ENCODE measurements at regions not wholly inside any gene's neighbourhood (a gene's known extent, or its start where the extent isn't known, plus 50 kb on each side); places are given as distances from the start of the nearest gene placed in this dataset.
"Not testable (repeated sequence)": the region's sequence is repeated elsewhere in the genome, so short reads cannot be mapped to it uniquely, and the experiment has no call there.

- Mint-ChIP-seq H3K36me3 (ENCODE audit: low read depth) (peaks cover 15% of the 10 kb centered on the region), H3K27ac (peak overlapping the region; percentile 97), H3K9me3 (peaks cover 7% of the 10 kb centered on the region), H3K4me3 (peak overlapping the region; percentile 97), H3K4me1 (ENCODE audit: low read depth) (peaks cover 34% of the 10 kb centered on the region), H3K27me3 (ENCODE audit: low read depth) (no peaks in the 10 kb centered on the region)
Measured at GRCh38 chr17:47066841-47067682, 88.0 kb upstream of the RPRML start.

GRCh38 chr17:47066095-47066494 is 87.0 kb upstream of the RPRML start:
- H3K27me3 Mint-ChIP-seq (ENCODE audit: low read depth): no peaks in the 10 kb centered on the region
- peak overlapping the region; percentile 97 for H3K4me3 Mint-ChIP-seq
- H3K27ac Mint-ChIP-seq: peak overlapping the region; percentile 97
- peaks cover 11% of the 10 kb centered on the region for H3K36me3 Mint-ChIP-seq (ENCODE audit: low read depth)
- peaks cover 3% of the 10 kb centered on the region for H3K9me3 Mint-ChIP-seq
- H3K4me1 Mint-ChIP-seq (ENCODE audit: low read depth): peaks cover 30% of the 10 kb centered on the region

- Mint-ChIP-seq H3K27ac (no peak overlapping the region), H3K4me3 (no peak overlapping the region), H3K27me3 (ENCODE audit: low read depth) (no peaks in the 10 kb centered on the region), H3K4me1 (ENCODE audit: low read depth) (peaks cover 23% of the 10 kb centered on the region), H3K9me3 (no peaks in the 10 kb centered on the region), H3K36me3 (ENCODE audit: low read depth) (peaks cover 9% of the 10 kb centered on the region)
Measured at GRCh38 chr17:47064684-47065083, 85.6 kb upstream of the RPRML start.

- Mint-ChIP-seq H3K4me1 (ENCODE audit: low read depth) (peaks cover 20% of the 10 kb centered on the region), H3K27me3 (ENCODE audit: low read depth) (no peaks in the 10 kb centered on the region), H3K27ac (no peak overlapping the region), H3K9me3 (no peaks in the 10 kb centered on the region), H3K36me3 (ENCODE audit: low read depth) (peaks cover 9% of the 10 kb centered on the region), H3K4me3 (no peak overlapping the region)
Measured at GRCh38 chr17:47063475-47063874, 84.4 kb upstream of the RPRML start.

GRCh38 chr17:47062851-47063250 is 83.8 kb upstream of the RPRML start:
- not testable (repeated sequence) for H3K36me3 Mint-ChIP-seq (ENCODE audit: low read depth); H3K27me3 Mint-ChIP-seq (ENCODE audit: low read depth); H3K4me3 Mint-ChIP-seq; H3K27ac Mint-ChIP-seq; H3K9me3 Mint-ChIP-seq
- peaks cover 17% of the 10 kb centered on the region for H3K4me1 Mint-ChIP-seq (ENCODE audit: low read depth)

- not testable (repeated sequence) for H3K9me3 Mint-ChIP-seq; H3K27me3 Mint-ChIP-seq (ENCODE audit: low read depth); H3K4me3 Mint-ChIP-seq; H3K27ac Mint-ChIP-seq; H3K4me1 Mint-ChIP-seq (ENCODE audit: low read depth); H3K36me3 Mint-ChIP-seq (ENCODE audit: low read depth)
Measured at GRCh38 chr17:47060005-47060404, 81.0 kb upstream of the RPRML start.

- Mint-ChIP-seq H3K4me1 (ENCODE audit: low read depth) (no peaks in the 10 kb centered on the region), H3K27me3 (ENCODE audit: low read depth) (no peaks in the 10 kb centered on the region), H3K27ac (no peak overlapping the region), H3K36me3 (ENCODE audit: low read depth) (peaks cover 11% of the 10 kb centered on the region), H3K9me3 (no peaks in the 10 kb centered on the region), H3K4me3 (no peak overlapping the region)
Measured at GRCh38 chr17:47057830-47058229, 78.8 kb upstream of the RPRML start.

GRCh38 chr17:47057279-47057678 is 78.2 kb upstream of the RPRML start:
- not testable (repeated sequence) for H3K4me1 Mint-ChIP-seq (ENCODE audit: low read depth); H3K9me3 Mint-ChIP-seq; H3K4me3 Mint-ChIP-seq; H3K27me3 Mint-ChIP-seq (ENCODE audit: low read depth); H3K27ac Mint-ChIP-seq
- H3K36me3 Mint-ChIP-seq (ENCODE audit: low read depth): peaks cover 14% of the 10 kb centered on the region

- H3K4me1 Mint-ChIP-seq (ENCODE audit: low read depth); H3K27ac Mint-ChIP-seq; H3K9me3 Mint-ChIP-seq; H3K4me3 Mint-ChIP-seq; H3K27me3 Mint-ChIP-seq (ENCODE audit: low read depth): not testable (repeated sequence)
- peaks cover 15% of the 10 kb centered on the region for H3K36me3 Mint-ChIP-seq (ENCODE audit: low read depth)
Measured at GRCh38 chr17:47056687-47057086, 77.6 kb upstream of the RPRML start.

Data from T-helper 1 cell treated with Interleukin-12 subunit alpha and Interleukin-12 subunit beta and Interleukin-4 antibody, amounts not matched to agents 30 μg/mL and 1 μg/mL, for 36 hours (primary cell).